Testis (tissue), 2 donors: ENCODE measurements at regions not wholly inside any gene's neighbourhood (a gene's known extent, or its start where the extent isn't known, plus 50 kb on each side); places are given as distances from the start of the nearest gene placed in this dataset.

Experiments
- DNase-seq: peaks from one replicate; pipeline ENCODE4 v3.0.0-alpha.2; 2019
- H3K27ac ChIP-seq, 2 donors: fragments of 200-600 bp; sonication (generic); one replicate each; pipeline ENCODE4 v1.5.1; 2019
- H3K27me3 ChIP-seq: fragments of 200-600 bp; sonication (generic); one replicate; pipeline ENCODE4 v1.5.1; 2019
- H3K36me3 ChIP-seq: fragments of 200-600 bp; sonication (generic); one replicate; pipeline ENCODE4 v1.5.1; 2017; ENCODE audit warnings: low read depth; ENCODE audit errors: missing control alignments
- H3K4me1 ChIP-seq: fragments of 200-600 bp; sonication (generic); one replicate; pipeline ENCODE4 v1.5.1; 2019
- H3K4me3 ChIP-seq, 2 donors: fragments of 200-600 bp; sonication (generic); one replicate each; pipeline ENCODE4 v1.5.1; 2017 to 2019
- H3K9me3 ChIP-seq: fragments of 200-600 bp; sonication (generic); one replicate; pipeline ENCODE4 v1.5.1; 2017
- CTCF ChIP-seq, 3 experiments: fragments of 450-650 bp in 2 of 3; fragments of 200-600 bp in 1 of 3; sonication (generic) in 1 of 3; IDR thresholded peaks; one replicate each; pipeline ENCODE4 v1.5.1; 2016 to 2019; ENCODE audit warnings: antibody characterized with exemption in 3 of 3, mild to moderate bottlenecking in 2 of 3, moderate library complexity in 1 of 3
- POLR2A ChIP-seq: fragments of 450-650 bp; IDR thresholded peaks from one replicate; pipeline ENCODE4 v1.6.1; 2017; ENCODE audit warnings: antibody characterized with exemption, mild to moderate bottlenecking, moderate library complexity
- WGBS, 2 donors: methylation state at CpG; one replicate each; pipeline ENCODE4 v1.1.5; 2018; 5-methylcytosine and 5-hydroxymethylcytosine counted together
- intact Hi-C: fragments of 100-400 bp; cut with DNase I; formaldehyde crosslinking; loops from one replicate; pipeline ENCODE4 v1.15.1; 2023; ENCODE audit warnings: low total_unique reads

- intact Hi-C loops: no loop called here
- Histone ChIP-seq H3K27me3 (no peaks in the 10 kb centered on the region), H3K27ac (no peak overlapping the region), H3K4me1 (no peaks in the 10 kb centered on the region), H3K36me3 (no peaks in the 10 kb centered on the region), H3K4me3 (no peak overlapping the region), H3K9me3 (no peaks in the 10 kb centered on the region)
- TF ChIP-seq CTCF (IDR thresholded peaks at IDR 0.05) (no peak), POLR2A (no peak)
- WGBS, 2 donors: 56 to 69% methylated on average over 3 of the region's 3 CpGs
- DNase-seq: no peak
Measured at GRCh38 chr4:11636031-11636430, 207.3 kb upstream of the HS3ST1 start.

- Histone ChIP-seq H3K4me3 (no peak overlapping the region), H3K36me3 (no peaks in the 10 kb centered on the region), H3K27me3 (no peaks in the 10 kb centered on the region), H3K4me1 (no peaks in the 10 kb centered on the region), H3K27ac (no peak overlapping the region), H3K9me3 (no peaks in the 10 kb centered on the region)
- no peak for TF ChIP-seq CTCF (IDR thresholded peaks at IDR 0.05)
- no peak for TF ChIP-seq POLR2A
- WGBS, 2 donors: 90 to 98% methylated on average over 2 of the region's 2 CpGs
- DNase-seq: no peak
- intact Hi-C loops: no loop called here
Measured at GRCh38 chr4:11635342-11635741, 206.6 kb upstream of the HS3ST1 start.

- H3K36me3 ChIP-seq: no peaks in the 10 kb centered on the region
- H3K4me3 ChIP-seq: no peak overlapping the region
- TF ChIP-seq CTCF (IDR thresholded peaks at IDR 0.05) (no peak), POLR2A (no peak)
- 75 to 87% methylated on average over 2 of the region's 2 CpGs for WGBS, 2 donors
- H3K9me3 ChIP-seq: no peaks in the 10 kb centered on the region
- intact Hi-C loops: no loop called here
- DNase-seq: no peak
- no peak overlapping the region for H3K27ac ChIP-seq
- H3K4me1 ChIP-seq: no peaks in the 10 kb centered on the region
- no peaks in the 10 kb centered on the region for H3K27me3 ChIP-seq
Measured at GRCh38 chr4:11634283-11634682, 205.6 kb upstream of the HS3ST1 start.

GRCh38 chr4:11633430-11633829, 204.7 kb upstream of the HS3ST1 start:
- no peak for TF ChIP-seq CTCF (IDR thresholded peaks at IDR 0.05)
- TF ChIP-seq POLR2A: no peak
- H3K4me3 ChIP-seq: no peak overlapping the region
- no peaks in the 10 kb centered on the region for H3K9me3 ChIP-seq
- H3K27ac ChIP-seq: no peak overlapping the region
- no peaks in the 10 kb centered on the region for H3K36me3 ChIP-seq
- no peaks in the 10 kb centered on the region for H3K4me1 ChIP-seq
- intact Hi-C loops: no loop called here
- no peaks in the 10 kb centered on the region for H3K27me3 ChIP-seq
- 74 to 84% methylated on average over 4 of the region's 4 CpGs for WGBS, 2 donors
- no peak for DNase-seq

GRCh38 chr4:11632483-11632882, 203.8 kb upstream of the HS3ST1 start:
- intact Hi-C loops: no loop called here

More at GRCh38 chr4:11632483-11632882, 203.8 kb upstream of the HS3ST1 start:
- 75 to 78% methylated on average over 6 of the region's 6 CpGs for WGBS, 2 donors
- no peaks in the 10 kb centered on the region for H3K36me3 ChIP-seq
- TF ChIP-seq CTCF (IDR thresholded peaks at IDR 0.05) (no peak), POLR2A (no peak)
- DNase-seq: no peak
- no peak overlapping the region for H3K27ac ChIP-seq
- H3K4me3 ChIP-seq: no peak overlapping the region
- no peaks in the 10 kb centered on the region for H3K9me3 ChIP-seq
- no peaks in the 10 kb centered on the region for H3K4me1 ChIP-seq
- no peaks in the 10 kb centered on the region for H3K27me3 ChIP-seq
